Panc1 (cell line): ENCODE measurements at regions not wholly inside any gene's neighbourhood (a gene's known extent, or its start where the extent isn't known, plus 50 kb on each side); places are given as distances from the start of the nearest gene placed in this dataset.

Experiments used
- CTCF ChIP-seq: fragments of 450-650 bp; IDR thresholded peaks from 2 replicates; pipeline ENCODE4 v1.5.1; 2017; ENCODE audit warnings: mild to moderate bottlenecking
- POLR2AphosphoS5 ChIP-seq: IDR thresholded peaks from 2 replicates; pipeline ENCODE4 v1.6.1; 2012; ENCODE audit warnings: mild to moderate bottlenecking, low read depth, low read length, moderate library complexity
- REST ChIP-seq, 2 experiments: IDR thresholded peaks; 2 replicates each; pipeline ENCODE4 v1.6.1; 2011 to 2012; ENCODE audit warnings: low read depth in 2 of 2, control low read depth in 1 of 2, low read length in 1 of 2, mild to moderate bottlenecking in 1 of 2, moderate library complexity in 1 of 2; ENCODE audit not compliant: insufficient read depth in 1 of 2
- TCF7L2 ChIP-seq: IDR thresholded peaks from 2 replicates; pipeline ENCODE4 v1.6.1; 2011; ENCODE audit warnings: mild to moderate bottlenecking, low read depth, low read length, inconsistent platforms

- TF ChIP-seq TCF7L2 (no peak), CTCF (no peak), REST (IDR thresholded peaks at IDR 0.05; ENCODE audit: insufficient read depth in 1 of 2, low read depth in 2 of 2, low read length in 1 of 2) (no peak), POLR2AphosphoS5 (no peak)
Observed at GRCh38 chr12:4833524-4833923, 76.2 kb upstream of the KCNA1 start.
